Left lung (tissue), 4 donors: ENCODE measurements at regions not wholly inside any gene's neighbourhood (a gene's known extent, or its start where the extent isn't known, plus 50 kb on each side); places are given as distances from the start of the nearest gene placed in this dataset.

Experiments used
- ATAC-seq: fragments of 200-7000 bp; cut with Tn5 transposase; one replicate; pipeline ENCODE4 v1.9.1; 2020; ENCODE audit warnings: moderate library complexity
- DNase-seq, 4 donors: peaks; one replicate each; pipeline ENCODE4 v3.0.0-alpha.2; 2013 to 2020
- H3K27ac ChIP-seq, 2 donors: fragments of 200-600 bp; sonication (generic) in 1 of 2; one replicate each; pipeline versions ENCODE4 v1.5.0 to v1.8.0; 2020 to 2021
- H3K27me3 ChIP-seq, 2 donors: fragments of 200-600 bp; sonication (generic) in 1 of 2; one replicate each; pipeline versions ENCODE4 v1.5.0 to v1.8.0; 2020 to 2021
- H3K36me3 ChIP-seq, 2 donors: fragments of 200-600 bp; sonication (generic) in 1 of 2; one replicate each; pipeline versions ENCODE4 v1.5.0 to v1.8.0; 2020 to 2021
- H3K4me1 ChIP-seq, 2 donors: fragments of 200-600 bp; one replicate each; pipeline ENCODE4 v1.8.0; 2021
- H3K4me3 ChIP-seq, 2 donors: fragments of 200-600 bp; sonication (generic) in 1 of 2; one replicate each; pipeline versions ENCODE4 v1.5.0 to v1.8.0; 2020 to 2021; ENCODE audit warnings: mild to moderate bottlenecking in 1 of 2
- H3K9me3 ChIP-seq, 2 donors: fragments of 200-600 bp; sonication (generic) in 1 of 2; one replicate each; pipeline versions ENCODE4 v1.5.0 to v1.8.0; 2020 to 2021
- intact Hi-C, 2 donors: fragments of 100-400 bp; cut with DNase I; formaldehyde crosslinking; loops; one replicate each; pipeline versions ENCODE4 v1.11.2 to v1.14.2; 2022
- TF ChIP-seq, protein P1 (sequence below), 2 donors: fragments of 200-600 bp; sonication (generic) in 1 of 2; IDR thresholded peaks; one replicate each; pipeline versions ENCODE4 v1.5.0 to v1.8.0; 2021; ENCODE audit warnings: antibody characterized with exemption in 2 of 2
- donor health status: DM: no; HTN: yes; CAD: no.
- donor health status: DM: no; HTN: no; CAD: no.

GRCh38 chr5:31023105-31023504 is 170.4 kb upstream of the CDH6 start:
- no peak overlapping the region for H3K27ac ChIP-seq
- H3K4me3 ChIP-seq = no peak overlapping the region
- intact Hi-C loops = no loop called here
- TF ChIP-seq, protein P1, sequence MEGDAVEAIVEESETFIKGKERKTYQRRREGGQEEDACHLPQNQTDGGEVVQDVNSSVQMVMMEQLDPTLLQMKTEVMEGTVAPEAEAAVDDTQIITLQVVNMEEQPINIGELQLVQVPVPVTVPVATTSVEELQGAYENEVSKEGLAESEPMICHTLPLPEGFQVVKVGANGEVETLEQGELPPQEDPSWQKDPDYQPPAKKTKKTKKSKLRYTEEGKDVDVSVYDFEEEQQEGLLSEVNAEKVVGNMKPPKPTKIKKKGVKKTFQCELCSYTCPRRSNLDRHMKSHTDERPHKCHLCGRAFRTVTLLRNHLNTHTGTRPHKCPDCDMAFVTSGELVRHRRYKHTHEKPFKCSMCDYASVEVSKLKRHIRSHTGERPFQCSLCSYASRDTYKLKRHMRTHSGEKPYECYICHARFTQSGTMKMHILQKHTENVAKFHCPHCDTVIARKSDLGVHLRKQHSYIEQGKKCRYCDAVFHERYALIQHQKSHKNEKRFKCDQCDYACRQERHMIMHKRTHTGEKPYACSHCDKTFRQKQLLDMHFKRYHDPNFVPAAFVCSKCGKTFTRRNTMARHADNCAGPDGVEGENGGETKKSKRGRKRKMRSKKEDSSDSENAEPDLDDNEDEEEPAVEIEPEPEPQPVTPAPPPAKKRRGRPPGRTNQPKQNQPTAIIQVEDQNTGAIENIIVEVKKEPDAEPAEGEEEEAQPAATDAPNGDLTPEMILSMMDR (IDR thresholded peaks at IDR 0.05) = no peak
- ATAC-seq = no peak
- H3K36me3 ChIP-seq = no peaks in the 10 kb centered on the region
- DNase-seq = no peak
- no peaks in the 10 kb centered on the region for H3K27me3 ChIP-seq
- H3K9me3 ChIP-seq = no peaks in the 10 kb centered on the region
- H3K4me1 ChIP-seq = no peaks in the 10 kb centered on the region

GRCh38 chr5:31021181-31021624 is 172.3 kb upstream of the CDH6 start:
- TF ChIP-seq, protein P1 (IDR thresholded peaks at IDR 0.05) = no peak
- H3K9me3 ChIP-seq = no peaks in the 10 kb centered on the region

GRCh38 chr5:31008231-31008630 is 185.3 kb upstream of the CDH6 start:
- ATAC-seq = no peak
- no peak overlapping the region for H3K4me3 ChIP-seq

More at GRCh38 chr5:31021181-31021624, 172.3 kb upstream of the CDH6 start:
- no peaks in the 10 kb centered on the region for H3K36me3 ChIP-seq
- no peaks in the 10 kb centered on the region for H3K4me1 ChIP-seq
- no peak overlapping the region for H3K27ac ChIP-seq
- no peaks in the 10 kb centered on the region for H3K27me3 ChIP-seq
- intact Hi-C loops = no loop called here
- no peak for ATAC-seq
- no peak overlapping the region for H3K4me3 ChIP-seq
- no peak for DNase-seq

GRCh38 chr5:31007672-31008071 is 185.8 kb upstream of the CDH6 start:
- no peak for ATAC-seq
- Histone ChIP-seq H3K27ac (no peak overlapping the region), H3K27me3 (no peaks in the 10 kb centered on the region), H3K9me3 (peaks cover 0 to 8% of the 10 kb centered on the region in 2 donors), H3K4me3 (no peak overlapping the region), H3K36me3 (no peaks in the 10 kb centered on the region), H3K4me1 (no peaks in the 10 kb centered on the region)
- TF ChIP-seq, protein P1 (IDR thresholded peaks at IDR 0.05) = no peak
- no peak for DNase-seq
- intact Hi-C loops = no loop called here

More at GRCh38 chr5:31008231-31008630, 185.3 kb upstream of the CDH6 start:
- intact Hi-C loops = no loop called here
- no peaks in the 10 kb centered on the region for H3K27me3 ChIP-seq
- no peak overlapping the region for H3K27ac ChIP-seq
- no peaks in the 10 kb centered on the region for H3K4me1 ChIP-seq
- no peaks in the 10 kb centered on the region for H3K36me3 ChIP-seq
- DNase-seq = no peak
- TF ChIP-seq, protein P1 (IDR thresholded peaks at IDR 0.05) = no peak
- peaks cover 0 to 8% of the 10 kb centered on the region in 2 donors for H3K9me3 ChIP-seq

- no peaks in the 10 kb centered on the region for H3K36me3 ChIP-seq
- no peak for DNase-seq
- intact Hi-C loops = no loop called here
Observed at GRCh38 chr5:31000287-31000686, 193.2 kb upstream of the CDH6 start.

More at GRCh38 chr5:31000287-31000686, 193.2 kb upstream of the CDH6 start:
- no peaks in the 10 kb centered on the region for H3K27me3 ChIP-seq
- no peaks in the 10 kb centered on the region for H3K4me1 ChIP-seq
- TF ChIP-seq, protein P1 (IDR thresholded peaks at IDR 0.05) = no peak
- H3K27ac ChIP-seq = no peak overlapping the region
- peaks cover 0 to 2% of the 10 kb centered on the region in 2 donors for H3K9me3 ChIP-seq
- H3K4me3 ChIP-seq = no peak overlapping the region
- no peak for ATAC-seq
